ENCODE measurements at regions not wholly inside any gene's neighbourhood (a gene's known extent, or its start where the extent isn't known, plus 50 kb on each side); places are given as distances from the start of the nearest gene placed in this dataset.

DNA sequence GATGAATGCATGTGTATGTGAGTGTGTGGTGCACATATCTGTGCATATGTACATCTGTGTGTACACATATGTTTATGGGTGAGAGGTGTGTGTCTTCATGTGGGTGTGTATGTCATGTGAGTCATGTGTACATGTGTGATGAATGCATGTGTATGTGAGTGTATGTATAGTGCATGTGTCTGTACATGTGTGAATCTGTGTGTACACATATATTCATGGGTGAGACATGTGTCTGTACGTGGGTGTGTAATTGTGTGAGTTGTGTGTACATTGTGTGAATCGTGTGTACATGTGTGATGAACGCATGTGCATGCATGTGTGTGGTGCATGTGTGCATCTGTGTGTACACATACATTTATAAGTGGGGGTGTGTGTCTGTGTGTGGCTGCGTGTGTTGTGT lies 146.9 kb upstream of the TMEM132C start:
- Histone ChIP-seq H3K27me3 (no peaks in the 10 kb centered on the region), H3K27ac (no peak overlapping the region), H3K4me3 (no peak overlapping the region), H3K4me1 (no peaks in the 10 kb centered on the region), H3K36me3 (no peaks in the 10 kb centered on the region), H3K9me3 (no peaks in the 10 kb centered on the region)
- DNase-seq, result no peak
- intact Hi-C loops (cut with DNase I), result no loop called here
- ATAC-seq, result no peak
- TF ChIP-seq CTCF (IDR thresholded peaks at IDR 0.05), result no peak

GRCh38 chr12:128121424-128121823 lies 145.5 kb upstream of the TMEM132C start:
- H3K4me3 ChIP-seq, result no peak overlapping the region
- no peak overlapping the region for H3K27ac ChIP-seq
- DNase-seq, result no peak
- no peak for ATAC-seq
- no peaks in the 10 kb centered on the region for H3K9me3 ChIP-seq
- H3K27me3 ChIP-seq, result no peaks in the 10 kb centered on the region
- H3K36me3 ChIP-seq, result no peaks in the 10 kb centered on the region
- no peaks in the 10 kb centered on the region for H3K4me1 ChIP-seq
- TF ChIP-seq CTCF (IDR thresholded peaks at IDR 0.05), result no peak
- intact Hi-C loops (cut with DNase I), result no loop called here

- H3K4me3 ChIP-seq, result no peak overlapping the region
- ATAC-seq, result no peak
- H3K4me1 ChIP-seq, result no peaks in the 10 kb centered on the region
- no peak overlapping the region for H3K27ac ChIP-seq
- TF ChIP-seq CTCF (IDR thresholded peaks at IDR 0.05), result no peak
- H3K27me3 ChIP-seq, result no peaks in the 10 kb centered on the region
- DNase-seq, result no peak
- no peaks in the 10 kb centered on the region for H3K9me3 ChIP-seq
- intact Hi-C loops (cut with DNase I), result no loop called here
- H3K36me3 ChIP-seq, result no peaks in the 10 kb centered on the region
Observed at GRCh38 chr12:128123096-128123495, 143.9 kb upstream of the TMEM132C start.

- Histone ChIP-seq H3K4me1 (no peaks in the 10 kb centered on the region), H3K27ac (no peak overlapping the region), H3K4me3 (no peak overlapping the region), H3K9me3 (no peaks in the 10 kb centered on the region), H3K36me3 (no peaks in the 10 kb centered on the region), H3K27me3 (no peaks in the 10 kb centered on the region)
- intact Hi-C loops (cut with DNase I), result no loop called here
- no peak for ATAC-seq
- TF ChIP-seq CTCF (IDR thresholded peaks at IDR 0.05), result no peak
- DNase-seq, result no peak
Observed at GRCh38 chr12:128131955-128132354, 135.0 kb upstream of the TMEM132C start.

GRCh38 chr12:128133321-128134073 lies 133.5 kb upstream of the TMEM132C start:
- TF ChIP-seq CTCF (IDR thresholded peaks at IDR 0.05), result no peak
- no peak for ATAC-seq
- no peaks in the 10 kb centered on the region for H3K36me3 ChIP-seq
- no peak overlapping the region for H3K27ac ChIP-seq
- no peaks in the 10 kb centered on the region for H3K4me1 ChIP-seq
- no peaks in the 10 kb centered on the region for H3K9me3 ChIP-seq
- no peak overlapping the region for H3K4me3 ChIP-seq
- DNase-seq, result no peak
- intact Hi-C loops (cut with DNase I), result no loop called here
- no peaks in the 10 kb centered on the region for H3K27me3 ChIP-seq

DNA sequence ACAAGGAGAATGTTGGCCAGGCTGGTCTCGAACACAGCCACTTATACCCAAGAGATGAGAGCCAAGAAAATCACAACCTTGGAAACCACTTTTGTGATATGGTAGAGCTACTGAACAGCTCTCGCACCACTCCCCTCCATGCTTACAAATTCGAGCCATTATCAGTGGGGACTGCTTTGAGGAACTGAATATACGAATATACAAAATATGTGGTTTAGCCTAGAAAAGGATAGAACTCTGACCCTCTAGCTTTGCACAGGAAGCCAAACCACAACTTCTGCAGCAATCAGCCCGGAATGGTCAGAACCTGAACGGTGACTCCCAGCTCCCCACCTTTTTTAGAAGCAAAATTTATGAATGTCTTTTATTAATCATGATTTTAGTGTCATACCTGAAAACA lies 129.8 kb upstream of the TMEM132C start:
- no peaks in the 10 kb centered on the region for H3K36me3 ChIP-seq
- no peaks in the 10 kb centered on the region for H3K9me3 ChIP-seq
- no peaks in the 10 kb centered on the region for H3K27me3 ChIP-seq
- H3K27ac ChIP-seq, result no peak overlapping the region
- no peak for TF ChIP-seq CTCF (IDR thresholded peaks at IDR 0.05)
- no peak for DNase-seq
- intact Hi-C loops (cut with DNase I), result no loop called here
- H3K4me3 ChIP-seq, result no peak overlapping the region
- ATAC-seq, result no peak
- no peaks in the 10 kb centered on the region for H3K4me1 ChIP-seq

Measured in upper lobe of right lung (tissue), 1 donor.